Lung (tissue), 11 donors: ENCODE measurements at regions not wholly inside any gene's neighbourhood (a gene's known extent, or its start where the extent isn't known, plus 50 kb on each side); places are given as distances from the start of the nearest gene placed in this dataset.

Experiments used
- ATAC-seq: fragments of 200-7000 bp; cut with Tn5 transposase; one replicate; pipeline ENCODE4 v1.9.1; 2020; ENCODE audit warnings: moderate number of reproducible peaks; ENCODE audit not compliant: insufficient read depth, low FRiP score
- DNase-seq, 3 donors: peaks; one replicate each; pipeline ENCODE4 v3.0.0-alpha.2; 2013 to 2017
- H3K27ac ChIP-seq, 2 donors: one replicate each; pipeline ENCODE4 v1.5.1; 2013; ENCODE audit warnings: mild to moderate bottlenecking in 2 of 2, moderate library complexity in 2 of 2, control low read depth in 1 of 2, inconsistent platforms in 1 of 2, low read depth in 1 of 2, low read length in 1 of 2
- H3K27me3 ChIP-seq, 3 donors: one replicate each; pipeline ENCODE4 v1.5.1; 2013; ENCODE audit warnings: low read length in 2 of 3; ENCODE audit not compliant: control insufficient read depth in 3 of 3, insufficient read depth in 3 of 3
- H3K36me3 ChIP-seq, 4 donors: one replicate each; pipeline ENCODE4 v1.5.1; 2013; ENCODE audit warnings: low read length in 4 of 4, mild to moderate bottlenecking in 1 of 4, moderate library complexity in 1 of 4; ENCODE audit not compliant: control insufficient read depth in 4 of 4, insufficient read depth in 4 of 4
- H3K4me1 ChIP-seq, 5 donors: one replicate each; pipeline ENCODE4 v1.5.1; 2013; ENCODE audit warnings: low read length in 5 of 5, mild to moderate bottlenecking in 2 of 5, moderate library complexity in 1 of 5; ENCODE audit not compliant: control insufficient read depth in 5 of 5, insufficient read depth in 5 of 5
- H3K4me3 ChIP-seq: one replicate; pipeline ENCODE4 v1.5.1; 2013; ENCODE audit warnings: mild to moderate bottlenecking, control low read depth, moderate library complexity
- H3K9ac ChIP-seq, 2 donors: one replicate each; pipeline ENCODE4 v1.5.1; 2013; ENCODE audit warnings: low read length in 2 of 2, control low read depth in 1 of 2; ENCODE audit not compliant: insufficient read depth in 1 of 2
- H3K9me3 ChIP-seq, 4 donors: one replicate each; pipeline ENCODE4 v1.5.1; 2013; ENCODE audit warnings: low read length in 3 of 4, mild to moderate bottlenecking in 1 of 4, moderate library complexity in 1 of 4; ENCODE audit not compliant: control insufficient read depth in 4 of 4, insufficient read depth in 3 of 4
- WGBS, 2 donors: extraction: QIAGEN DNeasy Blood & Tissue Kit; methylation state at CpG; one replicate each; pipeline ENCODE4 v1.1.7; 2013; 5-methylcytosine and 5-hydroxymethylcytosine counted together
- TF ChIP-seq, protein P1 (sequence below): IDR thresholded peaks from 2 replicates; pipeline ENCODE4 v1.5.1; 2012; ENCODE audit warnings: mild to moderate bottlenecking; ENCODE audit errors: control extremely low read depth, extremely low read depth
- donor health status: control.
- donor health status: control.
- donor health status: Bipolar disorder and iron deficiency.
- donor health status: healthy.
- donor health status: DM: yes; HTN: yes; CAD: no.

DNA sequence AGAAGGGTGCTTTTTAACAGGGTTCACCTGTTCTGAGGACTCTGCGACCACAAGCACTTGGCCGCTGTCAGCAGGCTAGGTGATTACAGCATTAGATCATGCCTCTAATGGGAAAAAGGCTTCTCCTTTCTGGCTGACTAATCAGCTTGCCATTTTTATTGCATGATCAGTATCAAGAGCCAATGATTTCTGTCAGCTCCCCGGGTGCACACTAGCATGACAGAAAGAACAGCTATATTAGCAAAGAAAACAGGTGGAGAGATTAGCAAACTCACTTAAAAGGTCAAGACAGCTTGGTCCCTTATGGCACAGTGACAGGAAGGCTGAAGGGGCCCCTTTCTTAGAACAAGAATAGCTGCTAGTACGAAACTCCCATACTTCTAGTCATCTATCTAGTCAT is 170.0 kb downstream of the SMIM20 start:
- DNase-seq (no peak), ATAC-seq (peak; percentile 17)
- 43 to 70% methylated on average over 4 of the region's 4 CpGs for WGBS, 2 donors

DNA sequence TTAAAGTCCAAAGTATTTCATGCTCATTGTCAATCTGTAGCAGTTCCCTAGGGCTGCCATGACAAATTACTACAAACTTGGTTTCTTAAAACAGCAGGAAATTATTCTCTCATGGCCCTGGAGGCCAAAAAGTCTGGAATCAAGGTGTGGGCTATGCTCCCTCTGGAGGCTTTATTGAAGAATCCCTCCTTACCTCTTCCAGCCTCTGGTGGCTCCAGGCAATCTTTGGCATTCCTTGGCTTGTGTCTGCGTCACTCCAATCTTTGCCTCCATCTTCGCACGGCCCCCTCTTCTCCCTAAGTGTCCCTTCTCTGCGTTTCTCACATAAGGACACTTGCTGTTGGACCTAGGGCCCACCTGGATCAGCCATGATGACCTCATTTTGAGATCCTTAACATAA is 170.4 kb downstream of the SMIM20 start:
- Histone ChIP-seq H3K27ac (no peak overlapping the region), H3K9ac (no peak overlapping the region), H3K4me3 (no peak overlapping the region), H3K4me1 (peaks cover 0 to 16% (median 2%) of the 10 kb centered on the region in 5 donors), H3K9me3 (no peaks in the 10 kb centered on the region), H3K27me3 (peaks cover 0 to 2% (median 0%) of the 10 kb centered on the region in 3 donors), H3K36me3 (no peaks in the 10 kb centered on the region)
- ATAC-seq = no peak
- WGBS, 2 donors = 96 to 97% methylated on average over 4 of the region's 4 CpGs
- TF ChIP-seq, protein P1, sequence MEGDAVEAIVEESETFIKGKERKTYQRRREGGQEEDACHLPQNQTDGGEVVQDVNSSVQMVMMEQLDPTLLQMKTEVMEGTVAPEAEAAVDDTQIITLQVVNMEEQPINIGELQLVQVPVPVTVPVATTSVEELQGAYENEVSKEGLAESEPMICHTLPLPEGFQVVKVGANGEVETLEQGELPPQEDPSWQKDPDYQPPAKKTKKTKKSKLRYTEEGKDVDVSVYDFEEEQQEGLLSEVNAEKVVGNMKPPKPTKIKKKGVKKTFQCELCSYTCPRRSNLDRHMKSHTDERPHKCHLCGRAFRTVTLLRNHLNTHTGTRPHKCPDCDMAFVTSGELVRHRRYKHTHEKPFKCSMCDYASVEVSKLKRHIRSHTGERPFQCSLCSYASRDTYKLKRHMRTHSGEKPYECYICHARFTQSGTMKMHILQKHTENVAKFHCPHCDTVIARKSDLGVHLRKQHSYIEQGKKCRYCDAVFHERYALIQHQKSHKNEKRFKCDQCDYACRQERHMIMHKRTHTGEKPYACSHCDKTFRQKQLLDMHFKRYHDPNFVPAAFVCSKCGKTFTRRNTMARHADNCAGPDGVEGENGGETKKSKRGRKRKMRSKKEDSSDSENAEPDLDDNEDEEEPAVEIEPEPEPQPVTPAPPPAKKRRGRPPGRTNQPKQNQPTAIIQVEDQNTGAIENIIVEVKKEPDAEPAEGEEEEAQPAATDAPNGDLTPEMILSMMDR = no peak
- DNase-seq = no peak

More for the DNA sequence above, 170.0 kb downstream of the SMIM20 start:
- TF ChIP-seq, protein P1 = no peak
- Histone ChIP-seq H3K9ac (no peak overlapping the region), H3K4me1 (peaks cover 0 to 16% (median 2%) of the 10 kb centered on the region in 5 donors), H3K27ac (no peak overlapping the region), H3K4me3 (no peak overlapping the region), H3K9me3 (no peaks in the 10 kb centered on the region), H3K27me3 (peaks cover 0 to 2% (median 0%) of the 10 kb centered on the region in 3 donors), H3K36me3 (no peaks in the 10 kb centered on the region)

DNA sequence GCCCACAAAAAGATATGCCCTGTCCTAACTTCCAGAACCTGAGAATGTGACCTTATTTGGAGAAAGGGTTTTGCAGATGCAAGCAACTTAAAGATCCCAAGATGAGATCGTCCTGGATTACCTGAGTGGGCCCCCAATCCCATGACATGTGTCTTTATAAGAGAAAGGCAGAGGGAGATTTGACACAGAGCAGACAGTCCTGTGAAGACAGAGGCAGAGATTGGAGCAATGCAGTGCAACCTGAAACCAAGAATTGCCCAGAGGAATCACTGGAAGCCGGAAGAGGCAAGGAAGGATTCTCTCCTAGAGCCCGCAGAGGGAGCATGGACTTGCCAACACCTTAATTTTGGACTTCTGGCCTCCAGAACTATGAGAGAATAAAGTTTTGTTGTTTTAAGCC is 171.5 kb downstream of the SMIM20 start:
- Histone ChIP-seq H3K4me1 (peaks cover 0 to 16% (median 2%) of the 10 kb centered on the region in 5 donors), H3K27me3 (peaks cover 0 to 2% (median 0%) of the 10 kb centered on the region in 3 donors), H3K9ac (no peak overlapping the region), H3K36me3 (no peaks in the 10 kb centered on the region), H3K27ac (no peak overlapping the region), H3K9me3 (peaks cover 0 to 5% (median 1%) of the 10 kb centered on the region in 4 donors), H3K4me3 (no peak overlapping the region)
- ATAC-seq (no peak), DNase-seq (no peak)
- 79 to 84% methylated on average over 3 of the region's 3 CpGs for WGBS, 2 donors
- TF ChIP-seq, protein P1 = no peak
